ENCODE measurements at regions not wholly inside any gene's neighbourhood (a gene's known extent, or its start where the extent isn't known, plus 50 kb on each side); places are given as distances from the start of the nearest gene placed in this dataset.

GRCh38 chr9:89234205-89235067 lies 55.8 kb upstream of the SHC3 start:
- peaks cover 10% of the 10 kb centered on the region for H3K27me3 Mint-ChIP-seq (ENCODE audit: insufficient read depth, unreplicated experiment)
- POLR2A ChIA-PET, result no interaction called here
- Histone ChIP-seq H3K36me3 (ENCODE audit: control insufficient read depth, insufficient read depth, low read length) (no peaks in the 10 kb centered on the region), H3K4me1 (no peaks in the 10 kb centered on the region), H3K4me3 (ENCODE audit: low read depth, low read length) (no peak overlapping the region), H3K9me3 (no peaks in the 10 kb centered on the region), H3K27me3 (replicated peaks; ENCODE audit: control insufficient read depth, insufficient read depth, low read length) (no peaks in the 10 kb centered on the region)
- intact Hi-C loops (cut with micrococcal nuclease; ENCODE audit: unreplicated experiment), result no loop called here
- H3K9me3 Mint-ChIP-seq (ENCODE audit: unreplicated experiment), result no peaks in the 10 kb centered on the region
- H3K4me1 Mint-ChIP-seq (ENCODE audit: low read depth, unreplicated experiment), result no peaks in the 10 kb centered on the region
- H3K27ac Mint-ChIP-seq (ENCODE audit: unreplicated experiment), result no peak overlapping the region
- CTCF ChIA-PET, result interaction anchor here (0.7 kb wide), 1 partner anchor 10 kb away, joined by 3 read pairs; no protein-coding TSS in a partner anchor
- BruUV-seq (replicated peaks), result no TSS peak
- peak overlapping the region; percentile 52 for H3K4me3 Mint-ChIP-seq (ENCODE audit: unreplicated experiment)
- H3K36me3 Mint-ChIP-seq (ENCODE audit: insufficient read depth, unreplicated experiment), result no peaks in the 10 kb centered on the region
- TF ChIP-seq CTCF (IDR thresholded peaks at IDR 0.05; ENCODE audit: insufficient read depth in 1 of 2, low read depth in 1 of 2, low read length in 1 of 2, severe bottlenecking in 1 of 2, unreplicated experiment in 1 of 2), result no peak
- DNase-seq, result peak in 1 of 2 experiments; percentile 7

GRCh38 chr9:89236955-89237573 lies 58.4 kb upstream of the SHC3 start:
- TF ChIP-seq CTCF (IDR thresholded peaks at IDR 0.05; ENCODE audit: insufficient read depth in 1 of 2, low read depth in 1 of 2, low read length in 1 of 2, severe bottlenecking in 1 of 2, unreplicated experiment in 1 of 2), result no peak
- Mint-ChIP-seq H3K36me3 (ENCODE audit: insufficient read depth, unreplicated experiment) (no peaks in the 10 kb centered on the region), H3K9me3 (ENCODE audit: unreplicated experiment) (no peaks in the 10 kb centered on the region), H3K4me1 (ENCODE audit: low read depth, unreplicated experiment) (no peaks in the 10 kb centered on the region), H3K27ac (ENCODE audit: unreplicated experiment) (no peak overlapping the region), H3K4me3 (ENCODE audit: unreplicated experiment) (no peak overlapping the region), H3K27me3 (ENCODE audit: insufficient read depth, unreplicated experiment) (peaks cover 10% of the 10 kb centered on the region)
- no peaks in the 10 kb centered on the region for H3K36me3 ChIP-seq (ENCODE audit: control insufficient read depth, insufficient read depth, low read length)
- H3K4me1 ChIP-seq, result no peaks in the 10 kb centered on the region
- intact Hi-C loops (cut with micrococcal nuclease; ENCODE audit: unreplicated experiment), result no loop called here
- peak; percentile 37 to 39 for DNase-seq
- ChIA-PET POLR2A (no interaction called here), CTCF (no interaction called here)
- no TSS peak for BruUV-seq (replicated peaks)
- no peaks in the 10 kb centered on the region for H3K27me3 ChIP-seq (replicated peaks; ENCODE audit: control insufficient read depth, insufficient read depth, low read length)
- no peaks in the 10 kb centered on the region for H3K9me3 ChIP-seq
- H3K4me3 ChIP-seq (ENCODE audit: low read depth, low read length), result no peak overlapping the region

GRCh38 chr9:89238424-89238823 lies 59.8 kb upstream of the SHC3 start:
- POLR2A ChIA-PET, result no interaction called here
- H3K9me3 Mint-ChIP-seq (ENCODE audit: unreplicated experiment), result no peaks in the 10 kb centered on the region
- H3K36me3 Mint-ChIP-seq (ENCODE audit: insufficient read depth, unreplicated experiment), result no peaks in the 10 kb centered on the region
- no peaks in the 10 kb centered on the region for H3K4me1 ChIP-seq
- no peak for TF ChIP-seq CTCF (IDR thresholded peaks at IDR 0.05; ENCODE audit: insufficient read depth in 1 of 2, low read depth in 1 of 2, low read length in 1 of 2, severe bottlenecking in 1 of 2, unreplicated experiment in 1 of 2)
- no peaks in the 10 kb centered on the region for H3K27me3 ChIP-seq (replicated peaks; ENCODE audit: control insufficient read depth, insufficient read depth, low read length)
- H3K4me3 ChIP-seq (ENCODE audit: low read depth, low read length), result no peak overlapping the region
- no peaks in the 10 kb centered on the region for H3K36me3 ChIP-seq (ENCODE audit: control insufficient read depth, insufficient read depth, low read length)
- no peaks in the 10 kb centered on the region for H3K4me1 Mint-ChIP-seq (ENCODE audit: low read depth, unreplicated experiment)
- H3K4me3 Mint-ChIP-seq (ENCODE audit: unreplicated experiment), result no peak overlapping the region
- DNase-seq, result no peak
- no peaks in the 10 kb centered on the region for H3K9me3 ChIP-seq
- CTCF ChIA-PET, result no interaction called here
- peaks cover 10% of the 10 kb centered on the region for H3K27me3 Mint-ChIP-seq (ENCODE audit: insufficient read depth, unreplicated experiment)
- no TSS peak for BruUV-seq (replicated peaks)
- H3K27ac Mint-ChIP-seq (ENCODE audit: unreplicated experiment), result no peak overlapping the region
- intact Hi-C loops (cut with micrococcal nuclease; ENCODE audit: unreplicated experiment), result no loop called here

All from Caco-2 (cell line).